HG03175 (cell line): ENCODE measurements at regions not wholly inside any gene's neighbourhood (a gene's known extent, or its start where the extent isn't known, plus 50 kb on each side); places are given as distances from the start of the nearest gene placed in this dataset.

Experiments used
- ATAC-seq: cut with Tn5 transposase; IDR thresholded peaks from one replicate; pipeline ENCODE4 v1.9.1; 2021; ENCODE audit warnings: mild to moderate bottlenecking, moderate library complexity; ENCODE audit not compliant: unreplicated experiment

DNA sequence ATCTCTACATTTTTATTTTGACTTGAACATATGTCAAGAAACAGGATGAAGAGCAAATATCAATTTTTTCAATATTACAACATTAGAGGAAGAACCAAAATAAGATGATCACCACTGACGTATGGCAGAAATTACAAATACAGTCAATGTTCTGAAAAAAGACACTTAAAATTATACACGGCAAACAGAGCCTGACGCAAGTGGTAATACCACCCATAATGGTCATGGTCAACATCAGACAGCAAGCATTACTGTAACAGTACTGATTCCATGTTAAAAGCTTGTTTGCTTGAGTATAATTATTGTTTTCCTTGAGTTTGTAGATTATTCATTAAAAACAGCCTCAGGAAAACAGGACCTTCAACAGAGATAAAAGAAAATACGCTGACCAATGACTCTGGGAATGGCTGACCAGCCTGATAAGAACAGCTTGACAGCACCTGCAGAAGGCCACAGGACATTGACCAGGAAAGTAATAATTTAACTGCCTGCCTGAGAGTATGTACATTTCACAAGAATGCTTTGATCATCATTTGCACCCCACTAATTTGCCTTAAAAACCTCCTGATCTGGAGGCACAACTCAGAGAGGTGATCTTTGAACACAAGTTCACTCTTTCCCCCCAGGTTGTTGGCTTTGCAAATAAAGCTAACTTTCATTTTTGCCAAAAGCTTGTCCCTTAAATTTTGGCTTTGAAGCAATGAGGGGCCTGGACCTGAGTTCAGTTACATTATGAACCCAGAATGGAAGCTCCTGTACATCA is 187.3 kb downstream of the IPO8 start:
- no peak for ATAC-seq

DNA sequence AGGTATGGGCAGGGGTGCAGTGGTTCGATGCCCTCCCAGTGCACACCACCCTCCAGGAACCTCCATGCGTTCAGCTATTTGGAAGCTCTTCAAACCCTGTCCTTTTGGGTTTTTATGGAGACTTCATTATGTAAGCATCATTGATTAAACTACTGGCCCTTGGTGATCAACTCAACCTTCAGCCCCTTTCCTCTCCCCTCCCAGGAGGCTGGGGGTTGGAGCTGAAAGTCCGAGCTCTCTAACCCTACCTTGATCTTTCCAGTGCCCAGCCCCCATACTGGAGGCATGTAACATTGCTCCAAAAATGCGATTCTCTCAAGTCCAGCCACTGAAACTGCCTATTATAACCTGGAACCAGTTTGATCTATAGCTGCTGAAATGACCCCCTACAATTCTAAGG is 188.1 kb downstream of the IPO8 start:
- no peak for ATAC-seq

DNA sequence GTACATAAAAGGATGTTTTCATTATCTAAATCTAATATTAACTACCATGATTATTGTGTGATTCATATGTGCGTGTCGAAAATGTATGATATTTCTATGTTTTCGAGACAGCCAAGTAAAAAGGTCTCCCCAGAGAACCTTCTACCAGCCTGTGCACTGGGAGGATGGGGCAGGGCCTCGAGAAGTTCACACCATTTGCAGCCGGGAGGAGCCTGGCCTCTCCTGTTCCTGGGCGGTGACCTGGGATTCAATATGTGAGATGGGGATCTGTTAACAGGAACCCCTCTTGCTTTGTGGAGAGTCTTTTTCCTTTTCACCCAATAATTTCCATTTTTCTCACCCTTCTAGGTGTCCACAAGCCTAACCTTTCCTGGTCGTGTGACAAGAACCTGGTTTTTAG is 189.3 kb downstream of the IPO8 start:
- no peak for ATAC-seq

GRCh38 chr12:30501718-30502117 is 194.0 kb downstream of the IPO8 start:
- ATAC-seq: no peak

- ATAC-seq: no peak
Measured at GRCh38 chr12:30500532-30500931, 195.1 kb downstream of the IPO8 start.

GRCh38 chr12:30485230-30485890 is 210.3 kb downstream of the IPO8 start:
- no peak for ATAC-seq

GRCh38 chr12:30484658-30485057 is 211.0 kb downstream of the IPO8 start:
- no peak for ATAC-seq

DNA sequence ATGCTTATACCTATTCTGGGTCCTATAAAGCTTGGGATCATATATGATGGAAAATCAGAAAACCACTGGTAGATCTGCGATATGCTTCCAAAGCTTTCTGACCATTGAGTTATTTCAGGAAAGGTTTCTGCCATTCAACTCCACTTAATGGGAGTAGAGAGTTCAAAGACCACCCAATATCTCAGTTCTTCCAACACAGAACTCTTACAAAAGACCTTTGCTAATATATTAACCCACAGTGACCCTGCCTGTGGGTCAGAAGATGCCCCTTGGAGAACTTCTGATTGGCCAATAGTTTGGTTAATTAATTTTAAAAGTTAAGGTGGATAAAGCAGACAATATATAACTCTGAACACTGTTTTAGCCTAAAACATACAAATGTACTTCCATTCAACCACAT is 213.0 kb downstream of the IPO8 start:
- no peak for ATAC-seq

- ATAC-seq: no peak
Measured at GRCh38 chr12:30473274-30473673, 222.4 kb downstream of the IPO8 start.

GRCh38 chr12:30466093-30466585 is 229.5 kb downstream of the IPO8 start:
- ATAC-seq: no peak

DNA sequence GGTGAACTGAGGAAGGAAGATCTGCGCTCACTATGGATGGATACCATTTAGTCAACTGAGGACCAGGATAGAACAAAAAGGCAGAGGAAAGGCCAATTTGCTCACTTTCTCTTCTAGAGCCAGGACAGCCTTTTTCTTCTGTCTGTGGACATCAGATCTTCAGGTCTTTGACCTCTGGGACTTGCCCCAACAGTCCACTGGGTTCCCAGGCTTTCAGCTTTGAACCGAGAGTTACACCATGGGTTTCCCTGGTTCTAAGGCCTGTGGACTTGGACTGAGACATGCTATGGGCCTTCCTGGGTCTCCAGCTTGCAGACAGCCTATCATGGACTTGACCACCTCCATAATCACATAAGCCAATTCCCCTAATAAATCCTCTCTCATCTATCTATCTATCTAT is 232.0 kb downstream of the IPO8 start:
- no peak for ATAC-seq

DNA sequence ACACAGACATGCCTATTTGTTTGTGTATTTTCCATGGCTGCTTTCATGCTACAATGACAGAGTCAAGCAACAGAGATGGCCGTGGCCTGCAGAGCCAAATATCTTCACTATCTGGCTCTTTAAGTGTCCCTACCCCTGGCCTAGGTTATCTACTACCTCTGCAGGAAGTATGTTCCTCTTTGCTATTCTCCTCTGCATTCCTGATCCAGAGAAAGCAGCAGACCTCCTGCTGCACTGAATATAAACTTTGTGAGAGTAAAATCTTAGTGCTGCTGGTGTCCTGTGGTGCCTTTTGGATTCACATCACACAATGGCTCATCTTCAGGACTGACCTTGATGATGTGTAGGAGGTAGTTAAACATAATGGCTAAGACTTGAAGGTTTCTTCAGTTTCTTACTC is 233.4 kb downstream of the IPO8 start:
- no peak for ATAC-seq

DNA sequence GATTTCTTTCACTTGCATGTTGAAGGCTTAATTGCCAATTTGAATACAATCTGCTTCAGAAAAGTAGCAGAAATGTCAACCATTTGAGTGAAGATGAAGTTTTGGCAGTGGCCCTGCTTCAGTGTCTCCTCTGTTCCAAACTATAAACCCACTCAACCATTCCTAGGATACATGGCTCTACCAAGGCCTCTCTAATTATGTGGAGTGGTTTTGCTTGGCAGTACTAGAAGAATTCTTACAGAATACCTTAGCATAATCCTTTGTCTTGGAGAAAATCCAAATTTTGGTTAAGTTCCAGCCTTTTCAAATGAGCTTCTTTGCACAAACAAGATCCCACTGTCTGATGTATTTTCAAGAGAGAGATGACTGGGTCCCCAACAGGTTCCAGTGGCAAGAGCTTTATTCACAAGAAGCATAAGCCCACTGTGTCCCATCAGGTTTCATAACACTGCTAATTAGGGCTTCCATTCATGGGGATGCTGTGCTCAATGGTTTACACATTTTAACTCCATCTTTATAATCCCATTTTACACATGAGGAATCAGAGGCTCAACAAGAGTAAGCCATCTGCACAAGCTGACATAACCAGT is 234.5 kb downstream of the IPO8 start:
- ATAC-seq: no peak

DNA sequence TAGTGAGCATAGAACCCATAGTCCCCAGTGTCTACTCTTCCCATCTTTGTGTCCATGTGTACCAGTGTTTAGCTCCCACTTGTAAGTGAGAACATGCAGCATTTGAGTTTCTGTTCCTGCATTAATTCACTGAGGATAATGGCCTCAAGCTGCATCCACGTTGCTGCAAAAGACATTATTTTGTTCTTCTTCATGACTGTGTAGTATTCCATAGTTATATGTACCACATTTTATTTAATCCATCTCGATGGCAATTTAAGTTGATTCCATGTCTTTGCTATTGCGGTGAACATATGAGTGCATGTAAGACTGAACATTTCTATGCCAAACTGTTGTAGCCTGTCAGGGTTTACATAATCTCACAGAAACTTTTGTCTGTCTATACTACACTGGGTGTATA is 237.2 kb downstream of the IPO8 start:
- no peak for ATAC-seq

DNA sequence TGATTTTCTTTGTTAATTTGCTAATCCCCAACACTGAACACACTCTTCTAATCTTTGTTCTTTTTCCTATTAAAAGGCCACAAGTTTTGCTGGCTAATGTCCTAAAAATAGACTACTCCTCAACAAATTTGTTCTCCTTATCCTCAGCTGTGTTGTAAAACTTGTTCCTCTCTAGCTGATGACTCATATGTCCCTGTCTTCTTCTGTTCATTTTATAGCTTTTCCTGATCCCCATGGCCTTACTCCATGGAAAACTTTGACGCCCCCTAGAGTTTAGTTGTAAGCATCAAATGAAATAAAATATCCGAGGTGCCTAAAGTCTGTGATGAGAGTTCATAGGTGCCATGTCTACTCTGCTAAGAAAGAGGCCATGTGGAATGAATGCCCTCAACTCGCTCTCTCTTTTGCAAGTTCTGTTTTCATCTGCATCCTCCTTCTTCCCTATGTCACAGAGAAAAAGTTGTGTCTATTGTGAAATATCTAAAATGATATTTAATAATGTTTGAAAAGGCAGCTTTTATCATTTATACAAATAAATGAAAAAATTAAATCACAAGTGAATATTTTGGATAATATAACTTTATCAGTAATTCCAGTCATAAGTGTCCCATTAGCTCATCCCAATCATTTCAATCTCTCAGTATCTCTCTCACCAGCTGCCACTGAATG is 237.9 kb downstream of the IPO8 start:
- ATAC-seq: no peak

DNA sequence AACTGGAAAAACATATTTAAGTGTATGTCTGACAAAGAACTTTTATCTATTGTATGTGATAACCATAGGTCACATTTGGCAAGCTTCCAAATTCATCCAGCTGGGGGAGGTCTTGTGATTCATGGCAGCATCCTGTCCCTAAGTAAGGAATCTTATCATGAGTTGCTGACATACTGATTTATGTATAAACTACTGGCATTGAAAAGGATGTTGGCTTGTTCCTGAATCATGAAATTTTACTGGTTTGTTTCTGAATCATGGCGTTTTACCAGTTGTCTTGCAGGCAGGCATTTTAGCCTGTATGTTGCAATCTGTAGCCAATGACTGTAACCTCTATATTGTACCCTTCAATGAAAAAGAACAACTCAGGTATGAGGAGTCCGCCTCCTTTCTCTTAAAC is 244.8 kb downstream of the IPO8 start:
- ATAC-seq: no peak

DNA sequence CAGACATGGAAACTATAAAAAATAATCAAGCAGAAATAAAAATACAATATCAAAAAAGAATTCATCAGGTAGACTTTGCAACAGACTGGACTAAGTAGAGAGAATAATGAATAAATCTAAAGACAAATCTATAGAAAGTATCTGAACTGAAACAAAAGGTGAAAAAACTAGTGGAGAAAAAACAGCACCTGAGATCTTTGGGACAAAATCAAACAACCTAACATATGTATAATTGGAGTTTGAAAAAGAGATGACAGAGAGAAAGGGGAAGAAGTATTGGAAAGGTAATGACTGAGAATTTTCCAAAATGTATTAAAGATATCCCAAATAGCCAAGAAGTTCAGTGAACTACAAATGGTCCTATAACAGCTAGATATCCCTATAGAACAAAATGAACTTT is 245.4 kb downstream of the IPO8 start:
- no peak for ATAC-seq

GRCh38 chr12:30448038-30448437 is 247.6 kb downstream of the IPO8 start:
- ATAC-seq: no peak

DNA sequence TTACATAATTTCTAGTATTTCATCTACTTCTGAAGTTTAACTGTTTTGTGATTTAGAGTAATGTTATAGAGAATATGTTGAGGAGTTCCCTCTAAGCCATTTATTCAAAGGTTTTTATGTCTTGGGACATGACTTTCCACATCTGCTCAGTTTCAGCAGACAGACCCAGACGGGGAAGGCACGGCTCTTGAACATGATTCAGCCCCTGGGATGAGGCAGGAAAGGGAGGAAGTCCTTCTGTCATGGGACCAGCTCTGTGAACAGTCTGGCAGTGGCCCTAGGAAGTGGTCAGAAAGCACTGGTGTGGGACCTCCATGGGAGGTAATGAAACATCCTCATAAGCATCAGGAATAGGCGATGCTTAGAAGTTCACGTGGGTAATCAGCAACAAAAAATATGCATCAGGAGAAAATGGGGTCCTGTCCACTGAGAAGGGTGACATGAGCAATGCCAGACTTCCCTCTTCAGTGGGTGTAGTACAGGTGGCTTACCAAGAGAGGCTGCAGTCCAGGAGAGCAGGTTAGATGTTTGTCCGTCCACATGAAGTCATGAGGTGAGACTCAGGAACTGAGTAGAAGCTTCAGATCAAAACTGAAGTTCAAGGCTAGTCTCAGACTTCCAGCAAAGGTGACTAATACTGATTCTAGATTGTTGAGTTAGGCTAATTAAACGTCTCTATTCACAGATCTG is 248.5 kb downstream of the IPO8 start:
- no peak for ATAC-seq

DNA sequence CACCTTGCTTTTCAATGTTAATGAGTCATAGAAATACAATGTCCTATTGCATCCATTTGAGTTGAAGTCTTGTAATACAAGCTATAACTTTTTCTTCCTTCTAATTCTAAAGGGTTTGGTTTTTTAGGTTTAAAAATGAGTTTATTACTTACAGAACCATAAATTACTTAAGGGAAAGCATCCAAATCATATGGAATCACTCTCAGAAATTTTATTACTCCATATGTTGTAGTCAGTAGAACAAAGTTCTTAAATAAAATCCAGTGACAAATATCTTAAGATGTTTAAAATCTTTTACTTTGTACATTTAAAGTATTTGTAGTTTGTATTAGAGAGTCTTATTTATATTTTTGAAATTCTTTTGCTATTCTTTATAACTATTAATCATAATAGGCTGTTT is 253.2 kb downstream of the IPO8 start:
- no peak for ATAC-seq
